GM21717 (cell line): ENCODE measurements at regions not wholly inside any gene's neighbourhood (a gene's known extent, or its start where the extent isn't known, plus 50 kb on each side); places are given as distances from the start of the nearest gene placed in this dataset.

ENCODE experiments used
- ATAC-seq: cut with Tn5 transposase; IDR thresholded peaks from one replicate; pipeline ENCODE4 v1.9.1; 2021; ENCODE audit warnings: mild to moderate bottlenecking, moderate library complexity; ENCODE audit not compliant: unreplicated experiment

DNA sequence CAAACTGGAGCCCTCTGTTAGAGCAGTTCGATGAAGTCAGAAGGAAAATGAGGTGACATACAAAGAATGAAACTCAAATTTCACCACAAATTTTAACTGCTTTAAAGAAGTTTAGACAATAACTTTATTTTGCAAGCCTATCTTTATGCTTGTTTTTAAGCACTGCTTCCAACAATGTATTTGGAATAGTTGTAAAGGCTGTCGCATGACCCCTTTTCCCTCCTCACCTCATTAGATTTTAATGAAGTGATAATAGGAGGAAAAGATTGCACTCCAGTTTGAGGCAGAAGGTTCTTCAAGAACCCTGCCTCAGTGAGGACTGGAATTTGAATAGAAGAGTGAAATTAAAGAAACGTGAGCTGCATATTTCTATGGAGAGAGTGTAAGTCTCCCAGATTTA is 386.1 kb upstream of the NR3C2 start:
- no peak for ATAC-seq

DNA sequence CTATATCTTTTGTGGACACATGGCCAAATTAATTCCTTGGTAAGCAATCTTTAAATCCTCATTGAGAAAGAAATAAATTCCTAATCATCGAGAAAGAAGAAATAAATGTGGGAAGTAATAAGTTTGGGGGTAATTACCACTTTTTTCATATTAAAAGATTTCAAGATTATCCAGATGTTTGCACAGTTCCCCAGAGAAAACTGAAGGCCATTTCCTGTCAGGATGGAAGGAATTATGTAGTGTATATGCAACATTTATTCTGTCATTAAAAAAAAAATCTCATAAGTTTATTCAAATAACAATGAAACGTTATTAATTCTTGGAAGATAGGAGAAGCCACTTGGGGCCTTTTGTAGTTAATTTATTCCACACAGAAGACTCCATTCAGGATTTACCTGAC is 385.6 kb upstream of the NR3C2 start:
- ATAC-seq: no peak

DNA sequence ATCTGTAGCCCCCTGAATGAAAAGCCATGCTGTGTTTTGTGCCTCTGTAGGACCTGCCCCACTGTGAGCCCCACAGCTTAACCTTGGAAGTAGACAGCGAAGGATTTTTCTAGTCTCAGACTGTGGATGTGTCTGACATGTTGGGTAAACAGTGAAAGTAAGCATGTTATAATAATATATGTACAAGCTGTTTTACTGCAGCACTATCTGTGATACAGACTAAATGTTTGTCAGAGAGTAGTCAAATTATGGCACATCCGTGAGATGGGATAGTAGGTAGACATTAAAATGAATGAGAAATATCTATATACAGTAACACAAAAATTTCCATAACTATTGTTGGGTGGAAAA is 381.2 kb upstream of the NR3C2 start:
- ATAC-seq: no peak

DNA sequence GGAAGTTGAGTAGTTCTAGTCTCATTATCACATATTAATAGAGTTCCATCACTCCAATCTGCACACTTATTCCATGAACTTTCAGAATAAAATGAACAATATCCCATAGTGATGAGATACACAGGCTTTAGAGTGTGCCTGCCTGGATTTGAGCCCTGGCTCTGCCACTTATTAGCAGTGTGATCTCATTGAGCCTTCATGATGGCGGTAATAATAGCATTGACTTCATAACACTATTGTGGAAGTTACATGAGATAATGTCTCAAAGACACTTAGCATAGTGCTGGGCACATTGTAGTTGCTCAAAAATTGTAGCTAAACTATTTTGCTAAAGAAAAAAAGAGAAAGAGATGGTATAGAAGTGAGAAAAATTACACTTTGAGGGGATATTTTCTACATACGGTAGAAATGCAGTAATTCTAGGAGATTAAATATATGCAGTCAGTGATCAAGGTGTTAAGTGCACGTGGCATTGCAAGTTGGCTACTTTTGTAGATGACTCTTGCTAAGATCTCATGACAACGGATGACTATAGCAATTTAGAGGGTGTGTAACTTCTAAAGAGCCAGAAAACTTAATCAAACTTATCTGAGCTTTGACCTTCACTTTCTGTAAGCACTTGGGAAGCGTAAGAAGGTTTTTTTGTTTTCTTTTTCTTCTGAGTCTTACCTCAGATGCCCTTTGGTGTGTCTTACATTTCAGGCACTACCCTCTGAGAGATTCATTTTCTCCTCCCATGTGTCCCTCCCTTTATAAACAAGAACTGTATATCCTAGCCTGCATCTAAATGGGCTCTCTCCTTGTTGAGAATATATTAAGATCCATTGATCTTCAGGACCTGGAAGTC is 380.6 kb upstream of the NR3C2 start:
- no peak for ATAC-seq

DNA sequence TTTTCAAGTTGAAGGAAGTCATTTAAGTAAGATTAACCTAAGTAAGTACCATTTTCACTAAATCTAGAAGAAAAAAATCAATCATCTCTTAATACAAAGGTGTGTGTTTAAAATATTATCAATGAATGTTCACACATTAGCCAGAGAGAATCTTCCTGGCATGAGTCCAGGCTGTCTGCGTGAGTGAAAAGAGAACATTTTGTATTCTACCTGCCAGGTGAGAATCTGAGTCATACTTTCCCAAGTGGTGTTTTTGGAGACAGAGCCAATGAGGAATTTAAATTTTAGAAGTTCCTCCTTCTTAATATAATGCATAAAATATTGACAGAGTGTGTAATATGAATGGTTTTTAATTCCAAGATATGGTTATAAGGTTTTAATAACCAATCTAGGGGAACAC is 371.8 kb upstream of the NR3C2 start:
- no peak for ATAC-seq

DNA sequence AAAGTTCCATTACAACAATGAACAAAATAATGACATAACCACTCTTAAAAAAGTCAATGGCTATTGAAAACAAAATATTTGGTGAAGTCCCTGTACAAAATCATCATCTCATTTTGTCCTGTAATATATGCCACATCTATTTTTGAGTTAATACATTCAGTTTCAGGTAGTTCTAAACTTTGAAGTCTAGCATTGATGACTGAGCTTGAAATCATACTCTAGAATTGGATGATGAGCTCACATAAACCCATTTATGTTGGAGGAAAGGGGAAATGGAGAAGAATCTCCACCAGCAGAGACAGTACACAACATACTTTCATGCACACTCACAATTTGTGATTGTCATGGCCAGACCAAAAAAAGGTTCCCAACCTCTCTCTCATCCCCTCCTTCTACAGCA is 371.1 kb upstream of the NR3C2 start:
- ATAC-seq: no peak

DNA sequence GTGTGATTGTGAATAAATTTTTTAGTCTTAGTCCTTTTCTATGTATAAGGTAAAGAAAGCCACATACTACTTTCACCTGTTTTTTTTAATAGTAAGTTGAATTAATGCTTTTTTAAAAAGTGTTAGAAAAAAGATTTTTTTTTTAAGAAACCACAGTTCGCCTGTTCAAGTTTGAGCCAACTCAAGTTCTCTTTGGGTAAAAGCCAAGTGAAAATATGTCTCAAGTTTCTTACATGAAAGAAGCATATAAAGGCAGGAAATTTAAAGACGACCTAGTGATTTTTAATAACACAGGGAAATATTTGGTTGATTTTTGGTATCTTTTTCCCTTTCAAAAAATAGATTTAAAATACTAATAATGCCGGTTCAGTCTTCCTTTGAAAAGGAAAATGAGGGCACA is 369.9 kb upstream of the NR3C2 start:
- ATAC-seq: no peak

DNA sequence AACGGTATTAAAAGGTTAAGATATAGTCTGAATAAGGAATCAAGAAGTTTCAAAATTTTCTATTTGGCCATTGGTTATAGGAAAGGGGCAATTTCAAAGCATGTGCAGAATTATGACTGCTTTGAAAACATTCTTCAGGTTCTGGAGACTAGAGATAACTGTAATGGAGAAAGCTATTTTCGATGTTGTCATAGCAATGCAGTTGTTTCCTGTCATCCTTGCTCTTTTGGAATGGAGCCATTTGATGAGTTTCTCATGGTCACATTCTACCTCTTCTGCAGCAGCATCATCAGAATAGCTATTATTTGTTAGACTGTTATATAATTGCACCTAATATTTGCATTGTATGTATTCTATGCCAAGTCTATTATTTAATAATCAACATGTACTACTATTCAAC is 368.2 kb upstream of the NR3C2 start:
- ATAC-seq: no peak

DNA sequence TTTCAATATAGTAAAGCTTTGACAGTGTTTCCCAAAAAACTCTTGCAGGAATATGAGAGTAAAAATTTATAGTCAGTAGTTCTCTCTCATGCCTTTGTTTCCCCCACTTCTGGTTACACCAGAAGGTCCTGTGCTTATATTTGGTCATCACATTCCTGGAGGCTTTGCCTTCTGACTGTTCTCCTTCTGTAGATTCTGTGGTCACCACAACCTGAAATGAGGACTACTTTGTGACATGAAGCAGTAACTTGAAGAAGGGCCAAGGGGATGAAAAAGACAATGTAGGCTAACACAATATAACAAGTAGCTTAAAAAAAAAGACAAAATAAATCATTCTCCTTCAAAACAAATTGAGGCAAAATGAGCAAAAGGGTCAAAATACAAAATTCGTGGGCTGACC is 366.2 kb upstream of the NR3C2 start:
- ATAC-seq: no peak

DNA sequence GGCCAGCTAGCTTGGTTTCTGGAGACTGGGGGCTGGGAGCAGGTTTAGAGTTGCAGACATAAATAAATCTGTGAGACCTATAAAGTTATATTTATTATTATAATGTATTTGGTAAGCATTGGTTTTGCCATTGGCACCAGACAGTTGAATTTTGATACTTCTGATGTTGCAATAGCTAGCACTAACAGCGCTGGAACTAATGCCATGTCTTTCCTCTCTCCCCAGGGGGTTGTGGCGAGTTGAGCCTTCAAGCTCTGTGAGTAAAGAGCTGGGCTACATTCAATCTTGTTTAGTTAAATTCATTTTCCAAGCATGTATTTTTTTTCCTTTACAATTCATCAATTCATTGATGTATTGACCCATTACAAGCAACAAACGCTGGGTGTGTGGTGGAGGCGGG is 358.7 kb upstream of the NR3C2 start:
- no peak for ATAC-seq

DNA sequence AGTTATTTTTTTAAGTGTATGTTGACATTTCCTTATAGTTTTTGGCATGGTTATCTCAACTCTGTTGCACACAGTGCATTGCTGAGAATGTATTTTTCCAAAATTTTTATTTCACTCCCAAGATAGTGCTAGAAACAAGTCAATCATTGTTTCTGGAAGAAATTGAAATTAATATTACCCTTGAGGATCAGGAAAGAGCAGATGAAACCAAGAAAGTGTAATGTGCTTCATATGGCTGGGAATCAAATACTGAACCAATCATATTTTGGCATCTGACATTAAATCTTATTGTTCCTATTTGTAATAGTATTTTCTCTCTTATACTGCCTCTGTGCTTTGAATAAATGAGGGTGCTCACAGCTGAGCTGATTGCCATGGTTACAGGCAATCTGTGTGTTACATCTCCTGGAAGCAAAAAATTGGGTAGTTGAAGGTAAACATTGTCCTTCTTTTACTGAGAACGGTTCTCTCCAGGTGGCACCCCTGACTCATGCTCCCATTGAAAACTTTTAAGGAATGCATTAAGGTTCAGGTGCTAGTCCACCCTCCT is 358.2 kb upstream of the NR3C2 start:
- no peak for ATAC-seq

DNA sequence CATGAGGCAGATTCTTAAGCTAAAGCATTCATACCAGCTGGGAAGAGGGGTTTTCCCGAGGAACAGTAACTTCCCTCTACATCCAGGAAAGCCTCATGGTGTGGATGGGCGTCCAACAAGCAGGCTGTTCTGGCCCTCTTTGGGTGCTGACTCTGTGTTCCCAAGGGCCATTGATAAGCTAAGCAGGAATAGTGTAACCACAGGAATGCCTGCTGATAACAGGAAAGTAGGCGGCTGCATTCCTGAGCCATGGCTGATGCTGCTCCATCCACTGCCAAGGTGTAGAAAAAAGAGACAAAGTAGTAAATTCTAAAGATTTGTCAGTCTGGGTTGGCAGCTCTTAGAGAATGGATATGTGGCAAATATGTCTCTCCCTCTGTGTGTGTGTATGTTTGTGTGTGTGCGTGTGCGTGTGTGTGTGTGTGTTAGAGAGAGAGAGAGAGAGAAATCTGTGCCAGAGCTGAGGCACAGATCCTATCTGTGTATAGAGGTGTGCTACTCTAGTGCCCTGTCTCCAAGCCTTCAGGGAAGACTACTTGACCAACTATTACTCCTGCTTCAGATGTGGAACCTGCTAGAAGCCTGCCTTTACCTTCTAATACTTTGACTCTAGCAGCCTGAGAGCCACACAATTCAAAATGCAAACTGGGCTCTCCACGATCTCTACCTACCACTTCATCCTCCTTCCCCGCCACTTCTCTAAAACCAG is 353.1 kb upstream of the NR3C2 start:
- no peak for ATAC-seq

DNA sequence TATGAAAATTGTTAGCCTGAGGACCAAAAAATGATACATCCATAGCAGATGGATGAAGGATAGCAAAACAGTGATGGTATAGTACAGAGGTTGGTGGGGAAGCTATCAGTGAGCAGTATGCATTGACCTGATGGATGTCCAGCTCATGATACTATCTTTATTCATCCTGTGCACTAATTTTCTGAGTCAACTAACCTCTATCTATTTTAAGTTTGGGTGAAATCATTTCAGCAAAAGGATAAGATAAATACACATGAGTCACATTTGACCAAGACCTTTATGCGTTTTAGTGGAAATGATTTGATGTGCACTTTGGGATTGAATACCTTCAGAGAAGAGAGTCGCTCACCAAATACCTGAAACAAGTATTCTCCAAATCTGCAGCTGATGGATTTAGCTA is 351.0 kb upstream of the NR3C2 start:
- no peak for ATAC-seq

DNA sequence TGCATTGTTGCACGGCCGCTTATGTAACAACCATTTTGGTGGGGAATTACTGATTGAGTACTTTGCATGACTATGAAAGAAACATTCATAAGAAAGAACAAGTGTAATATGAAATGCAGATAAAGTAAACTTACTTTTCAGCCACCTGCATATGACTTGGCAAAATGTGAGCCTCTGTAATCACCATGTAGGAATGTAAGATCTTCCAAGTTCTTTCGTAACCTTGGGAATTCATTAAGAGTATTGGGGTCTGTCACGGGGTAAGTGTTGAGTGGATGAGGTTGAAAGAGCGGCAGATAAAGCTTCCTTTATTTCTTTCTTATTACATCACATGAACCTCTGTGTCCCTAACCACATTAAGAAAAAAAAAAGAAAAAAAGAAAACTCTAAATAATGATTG is 348.5 kb upstream of the NR3C2 start:
- ATAC-seq: no peak

DNA sequence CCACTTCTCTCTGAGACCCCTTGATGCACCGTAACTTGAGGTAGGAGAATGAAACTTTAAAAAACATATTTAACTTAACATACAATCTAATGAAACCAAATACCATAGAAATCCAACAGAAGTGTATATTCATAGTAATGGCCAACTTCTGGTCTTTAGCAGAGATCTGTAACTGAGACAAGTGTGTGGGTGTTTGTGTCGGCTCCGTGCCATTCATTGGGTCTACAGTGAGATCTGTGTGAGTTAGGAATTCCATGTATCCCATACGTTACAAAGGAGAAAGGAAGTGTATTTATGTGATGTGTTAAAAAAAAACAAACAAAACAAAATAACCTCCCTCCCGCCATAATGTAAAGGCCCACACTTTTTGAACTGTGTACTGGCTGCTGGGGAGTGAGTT is 348.0 kb upstream of the NR3C2 start:
- ATAC-seq: no peak

DNA sequence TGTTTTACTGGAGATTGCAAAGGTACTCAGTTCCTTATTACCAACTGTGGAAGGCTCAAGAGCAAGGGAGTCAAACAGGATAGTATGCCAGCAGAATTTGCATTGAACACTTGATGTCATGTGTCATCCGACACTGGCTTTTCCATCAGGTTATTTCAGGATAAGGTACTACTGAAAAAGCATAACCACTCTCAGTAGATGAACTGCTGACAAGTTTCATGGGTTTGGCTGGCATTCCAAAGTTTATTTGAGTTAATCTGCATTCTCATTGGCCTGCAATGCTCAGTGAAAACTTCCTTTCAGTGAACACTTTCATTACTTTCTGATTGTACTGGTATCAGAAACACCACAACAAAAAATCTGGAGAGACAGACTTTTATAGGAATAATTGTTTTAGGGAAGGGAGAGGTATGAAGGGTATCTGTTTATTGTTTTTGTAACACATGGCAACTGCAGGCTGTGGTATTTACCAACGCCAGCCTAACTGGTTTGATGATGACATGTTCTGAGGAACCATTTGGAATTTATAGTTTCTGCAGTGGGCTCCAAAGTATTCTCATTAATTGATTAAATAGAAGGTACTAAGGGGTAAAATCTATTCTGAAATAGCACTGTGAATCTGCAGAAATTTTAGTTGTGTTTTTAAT is 345.7 kb upstream of the NR3C2 start:
- ATAC-seq: no peak

DNA sequence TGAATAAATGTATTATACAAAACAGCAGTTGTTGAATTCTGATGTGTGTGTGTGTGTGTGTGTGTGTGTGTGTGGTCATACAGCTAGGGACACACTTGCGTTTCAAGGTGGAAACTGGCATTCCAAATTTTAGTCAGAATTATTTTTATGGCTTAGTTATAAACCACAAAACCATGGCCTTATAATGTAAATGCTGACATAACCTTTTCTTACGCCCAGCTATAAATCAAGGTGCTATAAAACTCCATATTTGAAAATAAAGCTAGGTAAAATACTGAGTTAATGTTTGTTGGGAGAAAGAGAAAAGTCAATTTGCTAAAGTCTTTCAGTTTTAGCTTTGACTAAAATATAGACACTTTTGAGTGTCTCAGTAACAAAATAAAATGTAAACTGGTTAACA is 345.1 kb upstream of the NR3C2 start:
- no peak for ATAC-seq

DNA sequence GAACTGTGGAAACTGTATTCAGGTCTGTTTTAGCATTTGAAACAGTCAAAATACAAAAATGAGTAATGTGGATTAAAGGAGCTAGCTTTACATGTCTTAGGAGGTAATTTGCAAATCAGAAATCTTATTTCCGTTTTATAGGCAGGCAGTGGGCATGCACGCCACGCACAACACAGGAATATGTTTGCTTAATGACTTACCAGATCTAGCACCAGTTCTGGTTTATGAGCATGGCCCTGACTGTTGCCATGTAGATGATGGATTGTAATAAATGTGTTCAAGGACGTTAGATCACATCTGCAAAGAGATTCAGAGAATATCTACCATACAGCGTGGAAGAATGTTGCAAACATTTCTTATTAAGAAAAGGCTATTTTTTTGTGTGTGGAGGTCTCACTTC is 344.5 kb upstream of the NR3C2 start:
- no peak for ATAC-seq

DNA sequence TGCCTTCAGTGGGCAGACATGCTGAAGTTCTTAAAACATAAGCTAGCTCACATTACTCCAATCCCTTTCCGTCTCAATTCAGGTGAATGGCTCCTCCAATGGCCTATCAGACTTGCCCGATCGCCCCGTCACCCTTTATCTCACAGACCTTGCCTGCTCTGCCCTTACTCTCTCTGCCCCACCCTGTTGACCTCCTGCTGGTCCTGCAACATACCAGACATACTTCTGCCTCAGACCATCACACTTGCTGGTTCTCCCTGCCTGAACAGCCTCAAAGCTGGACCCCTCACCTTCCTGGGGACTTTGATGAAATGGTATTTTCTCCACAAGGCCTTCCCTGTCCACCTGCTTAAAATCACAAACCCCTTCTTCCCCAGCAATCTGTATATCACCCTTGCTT is 340.1 kb upstream of the NR3C2 start:
- ATAC-seq: no peak

DNA sequence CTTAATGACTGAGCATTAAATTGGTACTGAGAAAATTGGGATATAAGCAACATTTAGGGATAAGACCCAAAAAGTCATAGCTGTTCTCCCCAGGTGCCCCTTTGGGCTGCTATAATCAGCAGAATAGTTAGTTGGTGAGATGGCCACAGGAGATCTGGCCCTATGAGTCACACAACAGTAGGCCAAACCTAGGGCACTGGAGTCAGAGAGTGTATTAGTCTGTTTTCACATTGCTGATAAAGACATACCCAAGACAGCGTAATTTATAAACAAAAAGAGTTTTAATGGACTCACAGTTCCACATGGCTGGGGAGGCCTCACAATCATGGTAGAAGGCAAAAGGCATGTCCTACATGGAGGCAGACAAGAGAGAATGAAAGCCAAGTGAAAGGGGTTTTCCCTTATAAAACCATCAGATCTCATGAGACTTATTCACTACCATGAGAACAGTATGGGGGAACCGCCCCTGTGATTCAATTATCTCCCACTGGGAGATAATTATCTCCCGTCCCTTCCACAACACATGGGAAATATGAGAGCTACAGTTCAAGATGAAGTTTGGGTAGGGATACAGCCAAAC is 338.3 kb upstream of the NR3C2 start:
- no peak for ATAC-seq

DNA sequence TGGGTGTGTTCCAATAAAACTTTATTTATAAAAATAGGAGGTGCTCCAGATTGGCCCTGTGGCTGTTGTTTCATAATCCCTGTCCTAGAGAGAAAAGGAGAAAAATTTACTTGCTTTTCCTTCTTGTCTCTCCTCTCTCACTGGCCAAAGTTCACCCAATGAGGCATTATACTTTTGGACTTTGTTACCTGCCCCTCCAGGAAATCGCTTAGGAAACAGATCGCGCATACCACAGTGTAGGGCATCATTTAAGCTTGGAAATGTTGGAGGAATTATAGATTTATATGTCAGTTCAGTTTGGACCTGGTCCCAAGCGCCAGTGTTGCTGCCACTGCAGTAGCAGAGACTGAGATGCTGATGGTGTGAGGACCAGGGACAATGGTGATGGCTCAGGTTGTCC is 337.6 kb upstream of the NR3C2 start:
- ATAC-seq: no peak
